CD4-positive, alpha-beta T cell treated with Interferon gamma for 1 hour (primary cell): ENCODE measurements at regions not wholly inside any gene's neighbourhood (a gene's known extent, or its start where the extent isn't known, plus 50 kb on each side); places are given as distances from the start of the nearest gene placed in this dataset.

Source experiments
- DNase-seq: peaks from one replicate; pipeline ENCODE4 v3.0.0-alpha.2; 2020

DNA sequence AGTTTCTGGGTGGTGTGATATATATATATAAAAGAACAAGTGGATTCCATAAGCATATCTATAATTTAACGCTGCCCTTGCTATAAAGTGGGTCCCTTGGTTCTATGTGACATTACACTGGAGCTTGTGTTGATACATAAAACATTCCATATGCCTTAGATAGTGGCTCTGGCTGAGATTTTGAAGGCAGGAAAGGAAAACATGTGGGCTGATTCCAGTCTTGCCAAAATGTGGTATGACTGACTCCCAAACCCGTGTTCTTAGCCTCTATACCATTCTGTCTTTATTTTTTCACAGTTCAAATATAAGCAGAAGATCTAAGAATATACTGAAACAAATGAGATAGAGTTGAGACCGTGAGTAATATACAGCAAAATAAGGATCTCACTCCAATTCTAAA lies 522.8 kb upstream of the LRRC4C start:
- DNase-seq, result no peak

DNA sequence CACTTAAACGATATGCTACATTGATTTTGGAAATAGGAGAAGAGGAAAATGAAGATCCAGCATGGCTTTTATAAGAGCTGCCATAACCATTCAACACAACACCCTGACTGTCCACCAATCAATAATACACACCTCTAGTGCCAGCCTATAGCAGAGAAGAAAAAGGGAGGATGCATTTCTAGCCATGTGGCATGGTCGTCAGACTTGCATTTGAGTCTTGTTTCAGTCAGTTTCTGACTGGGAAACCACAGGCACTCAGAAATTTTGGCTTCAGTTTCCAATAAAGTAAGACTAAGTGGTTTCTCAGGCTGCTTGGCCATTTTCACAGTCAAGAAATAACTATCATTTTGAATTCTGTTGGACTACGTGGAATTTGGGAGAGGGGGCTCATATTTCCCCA lies 523.5 kb upstream of the LRRC4C start:
- no peak for DNase-seq

DNA sequence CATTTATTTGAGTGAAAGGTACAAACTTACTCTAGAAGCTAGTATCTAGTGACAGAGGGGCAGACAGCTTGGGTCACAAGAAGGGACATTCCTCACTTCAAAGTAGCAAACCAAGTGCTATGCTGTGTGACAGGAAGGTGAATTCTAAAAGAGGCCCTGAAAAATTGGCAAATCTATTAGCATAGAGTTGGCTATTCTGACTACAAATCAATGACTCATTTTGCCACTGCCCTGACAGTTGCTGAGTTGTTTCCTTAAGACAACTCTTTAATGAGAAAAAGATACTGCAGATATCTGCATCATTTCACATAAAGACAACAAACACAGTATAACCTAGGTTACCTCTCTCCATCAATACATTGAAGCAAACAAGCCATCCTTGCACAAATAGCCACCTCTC lies 524.0 kb upstream of the LRRC4C start:
- DNase-seq, result no peak

DNA sequence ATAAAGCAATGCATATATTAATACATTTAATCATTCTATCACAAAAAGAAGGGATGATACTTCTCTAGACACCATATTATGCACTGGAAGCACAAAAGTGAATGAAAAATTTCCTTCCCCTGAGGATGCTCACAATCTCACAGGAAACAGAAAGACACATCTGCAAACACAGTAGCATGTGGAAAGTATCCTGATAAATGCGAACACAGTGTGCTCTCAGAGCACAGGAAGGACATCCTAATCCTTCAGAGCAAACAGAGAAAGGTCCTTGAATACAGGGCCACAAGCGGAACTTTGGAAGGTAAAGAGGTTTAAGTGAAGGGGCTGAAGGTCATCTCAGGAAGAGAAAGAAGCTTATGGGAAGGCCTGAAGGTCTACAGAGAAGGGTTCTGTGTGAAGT lies 524.6 kb upstream of the LRRC4C start:
- DNase-seq, result no peak

DNA sequence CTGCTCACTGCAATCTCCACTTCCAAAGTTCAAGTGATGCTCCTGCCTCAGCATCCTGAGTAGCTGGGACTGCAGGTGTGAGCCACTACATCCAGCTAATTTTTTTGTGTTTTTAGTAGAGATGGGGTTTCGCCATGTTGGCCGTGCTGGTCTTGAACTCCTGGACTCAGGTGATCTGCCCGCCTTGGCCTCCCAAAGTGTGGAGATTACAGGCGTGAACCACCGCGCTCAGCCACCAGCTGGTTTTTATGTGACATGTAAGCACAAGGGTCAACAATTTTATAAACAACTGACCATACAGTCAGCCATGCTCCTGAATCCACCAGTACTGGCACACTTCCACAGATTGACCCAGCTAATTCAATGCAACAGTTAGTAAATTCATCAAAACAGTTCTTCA lies 526.3 kb upstream of the LRRC4C start:
- DNase-seq, result no peak

DNA sequence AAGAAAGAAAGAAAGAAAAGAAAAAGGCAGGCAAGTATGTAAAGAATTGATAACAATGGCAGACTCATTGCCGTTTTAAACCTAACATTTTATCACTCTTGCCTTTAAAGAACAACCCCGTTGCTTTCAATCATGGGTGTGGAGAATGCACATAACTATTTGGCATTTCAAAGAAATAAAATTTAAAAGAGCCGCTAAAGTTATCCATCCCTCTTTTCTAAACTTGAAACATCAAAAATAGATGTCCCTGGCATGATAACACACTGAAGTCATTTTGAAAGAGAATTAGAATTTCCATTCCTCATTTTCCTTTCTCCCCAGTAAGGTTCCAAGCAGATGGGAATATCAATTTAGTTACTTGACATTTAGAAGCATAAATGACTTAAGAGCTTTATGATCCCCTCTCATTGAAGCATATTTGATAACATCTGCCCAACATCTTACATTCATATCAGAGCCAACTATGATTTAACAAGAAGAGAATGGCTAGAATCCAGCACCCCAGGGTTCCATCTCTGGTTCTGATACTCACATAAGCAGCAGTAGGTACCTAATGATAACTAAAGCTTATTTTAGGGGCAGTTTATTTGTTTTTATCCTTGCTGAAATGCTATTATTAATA lies 529.6 kb upstream of the LRRC4C start:
- DNase-seq, result no peak

DNA sequence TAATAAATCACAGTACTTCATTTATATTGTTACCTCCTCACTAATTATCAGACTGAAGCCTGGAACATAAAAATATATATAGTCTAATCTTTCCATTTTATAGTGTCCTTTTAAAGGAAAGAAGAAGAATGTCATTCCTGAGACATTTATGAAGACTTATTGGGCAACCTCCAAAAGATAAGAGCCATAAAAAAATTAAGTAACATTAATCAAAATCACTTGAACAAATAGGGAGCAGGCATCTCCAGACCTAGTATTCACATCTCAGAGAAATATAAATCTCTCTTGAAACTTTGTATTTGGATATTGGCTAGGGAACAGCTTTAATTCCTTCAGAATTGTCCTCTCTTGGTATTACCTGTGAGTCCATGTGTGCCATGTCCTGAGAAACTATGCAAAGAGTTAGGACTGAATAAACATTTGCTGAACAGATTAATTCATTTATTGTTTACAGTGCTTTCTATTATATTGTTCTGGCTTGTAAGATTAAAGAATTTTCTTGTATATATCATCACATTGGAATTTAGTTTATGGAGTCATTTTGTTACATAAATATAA lies 530.5 kb upstream of the LRRC4C start:
- DNase-seq, result no peak

DNA sequence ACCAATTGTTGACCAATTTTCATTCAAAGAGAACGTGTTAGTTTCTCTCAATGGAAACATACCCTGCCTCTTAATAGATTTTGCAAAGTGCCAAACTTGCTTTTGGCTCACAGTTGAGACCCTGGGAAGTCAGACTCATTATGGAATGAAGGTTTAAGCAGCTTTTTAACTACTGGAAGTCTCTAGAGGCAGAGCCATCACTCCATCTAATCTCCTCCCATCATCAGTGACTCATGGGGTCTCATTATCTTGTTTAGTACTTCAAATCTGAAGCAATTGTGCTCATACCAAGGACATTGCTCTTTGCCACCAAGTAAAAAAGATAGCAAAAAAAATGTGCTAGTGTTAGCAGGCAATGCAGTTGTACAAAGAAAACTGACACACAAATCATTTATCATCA lies 537.1 kb upstream of the LRRC4C start:
- DNase-seq, result no peak

DNA sequence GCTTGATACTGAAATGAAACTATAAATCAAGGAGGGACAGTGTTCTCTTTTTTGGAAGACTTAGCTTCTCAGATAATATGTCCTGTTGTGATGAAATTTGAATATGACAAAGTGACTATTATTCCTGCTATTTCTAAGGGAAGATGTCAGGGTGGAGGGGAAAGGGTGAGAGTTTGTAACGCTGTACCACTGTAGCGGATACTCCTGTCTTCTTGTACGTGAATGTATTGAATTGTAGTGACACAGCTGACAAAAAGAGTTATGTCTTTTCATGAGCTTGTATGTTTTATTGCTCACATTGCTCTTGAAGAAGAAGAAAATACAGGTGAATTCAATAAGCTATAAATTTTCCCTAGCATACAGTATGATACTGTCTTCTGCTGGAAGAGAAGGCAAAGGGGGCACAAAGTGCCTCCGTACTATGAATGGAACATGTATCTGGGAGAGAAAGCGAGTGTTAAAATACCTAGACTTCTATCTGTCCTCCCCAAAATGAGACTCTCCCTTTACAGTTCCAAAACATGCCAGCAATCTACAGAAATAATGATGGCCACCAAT lies 538.5 kb upstream of the LRRC4C start:
- DNase-seq, result no peak

DNA sequence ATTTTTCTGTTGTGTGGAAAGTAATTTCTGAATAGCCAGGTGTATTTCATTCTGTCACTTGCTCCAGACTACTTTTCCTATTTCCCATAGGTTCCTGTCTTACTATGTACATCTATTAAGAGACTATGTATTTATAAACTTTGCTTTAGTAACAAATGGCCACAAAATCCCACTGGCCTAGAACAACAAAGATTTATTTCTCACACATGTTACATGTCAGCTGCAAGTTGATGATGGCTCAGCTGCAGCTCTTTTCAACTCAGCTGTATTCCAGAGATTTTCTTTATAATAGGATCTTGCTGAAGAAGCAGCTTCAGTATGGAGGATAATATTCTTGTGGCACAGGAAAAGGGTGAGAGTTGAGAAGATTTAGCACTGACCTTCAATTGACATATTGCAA lies 539.6 kb upstream of the LRRC4C start:
- no peak for DNase-seq

DNA sequence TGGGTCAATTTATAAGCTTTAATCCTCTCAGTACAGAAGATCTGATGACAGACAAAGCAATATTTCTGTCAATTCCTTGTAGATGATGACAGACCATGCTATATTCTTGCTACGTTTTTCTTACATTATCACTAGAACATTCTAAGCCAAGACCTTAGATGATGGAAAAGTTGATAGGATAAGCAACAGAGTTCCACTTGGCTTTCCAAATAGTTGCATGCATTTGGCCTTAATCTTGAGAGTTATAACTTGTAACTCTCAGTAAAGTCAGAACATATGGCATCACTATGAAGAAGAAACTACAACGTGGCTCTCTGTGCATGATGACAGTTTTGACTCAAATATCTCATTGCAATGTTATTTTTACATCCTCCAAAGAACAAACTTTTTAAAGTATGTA lies 544.3 kb upstream of the LRRC4C start:
- DNase-seq, result no peak

DNA sequence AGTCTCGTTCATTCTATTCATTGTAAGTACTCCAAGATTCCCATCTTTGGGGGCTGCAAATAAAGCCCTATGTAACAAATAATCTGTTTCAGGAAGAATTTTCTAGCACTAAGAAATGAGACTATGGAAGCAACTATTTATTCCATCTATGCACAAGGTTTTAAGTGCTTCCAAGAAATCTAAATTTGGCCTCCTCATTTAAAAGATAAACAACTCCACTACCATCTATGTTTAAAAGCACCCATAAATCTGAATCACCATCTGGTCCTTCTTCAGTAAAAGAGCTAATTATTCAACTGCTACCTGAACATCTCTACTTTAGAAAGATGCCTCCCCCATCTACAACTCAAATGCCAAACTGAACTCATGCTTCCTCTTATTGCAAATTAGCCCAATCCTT lies 547.3 kb upstream of the LRRC4C start:
- no peak for DNase-seq

DNA sequence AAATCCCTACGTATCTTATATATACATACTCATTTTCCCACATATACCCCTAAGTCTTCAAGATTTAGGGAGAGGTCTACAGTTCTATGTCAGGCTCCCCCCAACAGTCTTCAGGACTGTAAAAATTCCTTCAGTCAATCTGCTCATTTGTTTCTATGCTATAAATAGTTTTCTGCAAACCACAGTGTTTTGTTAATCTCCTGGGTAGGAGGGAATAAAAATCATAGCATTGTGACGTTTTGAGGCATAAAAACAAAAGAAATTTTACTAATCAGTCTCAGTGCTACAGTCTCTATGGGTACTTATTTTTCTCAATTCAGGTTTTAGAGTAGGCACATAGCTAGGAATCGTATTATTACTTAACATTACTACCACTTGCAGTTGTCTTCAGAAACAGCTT lies 552.8 kb upstream of the LRRC4C start:
- no peak for DNase-seq

DNA sequence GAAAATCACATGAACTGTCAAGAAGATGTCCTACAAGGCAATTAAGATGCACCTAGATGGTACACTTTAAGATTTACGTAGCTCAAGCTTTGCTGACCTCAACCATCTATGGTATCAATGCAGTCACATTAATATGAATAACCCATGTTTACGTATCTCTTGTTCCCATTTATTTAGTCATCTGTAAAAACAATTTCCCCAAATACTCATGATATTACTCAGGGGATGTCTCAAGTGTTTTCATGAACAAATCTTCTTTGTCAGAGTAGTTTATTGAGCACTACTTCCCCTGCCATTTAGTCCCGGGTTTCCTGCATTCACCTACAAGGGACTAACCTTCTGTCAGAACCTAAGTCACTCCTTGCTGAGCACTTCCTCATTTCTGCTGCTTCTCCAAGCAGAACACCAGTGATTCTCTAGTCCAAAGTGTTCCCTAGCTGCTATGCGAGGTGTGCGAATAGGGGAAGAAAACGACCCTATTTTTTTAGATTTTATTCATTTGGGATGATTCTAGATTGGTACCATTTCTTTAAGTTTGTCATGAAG lies 554.3 kb upstream of the LRRC4C start:
- DNase-seq, result no peak

DNA sequence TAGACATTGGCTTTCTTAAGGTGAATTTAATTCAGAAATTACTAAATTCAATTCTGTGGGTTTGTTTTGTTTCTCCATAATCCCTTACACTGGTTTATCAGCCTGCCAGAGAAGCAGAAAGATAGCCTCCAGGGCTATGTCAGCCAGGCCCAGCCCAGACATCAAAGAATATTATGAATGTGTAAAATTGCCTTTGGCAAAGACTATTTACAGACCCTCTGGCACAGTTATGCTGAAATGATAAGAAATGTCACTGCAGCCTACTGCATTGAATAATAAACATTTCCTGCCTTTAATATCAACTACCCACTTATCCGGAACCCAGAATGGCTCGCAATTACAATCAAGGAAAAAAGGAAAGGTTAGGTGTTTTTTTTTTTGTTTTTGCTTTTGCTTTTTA lies 562.5 kb upstream of the LRRC4C start:
- DNase-seq, result no peak

DNA sequence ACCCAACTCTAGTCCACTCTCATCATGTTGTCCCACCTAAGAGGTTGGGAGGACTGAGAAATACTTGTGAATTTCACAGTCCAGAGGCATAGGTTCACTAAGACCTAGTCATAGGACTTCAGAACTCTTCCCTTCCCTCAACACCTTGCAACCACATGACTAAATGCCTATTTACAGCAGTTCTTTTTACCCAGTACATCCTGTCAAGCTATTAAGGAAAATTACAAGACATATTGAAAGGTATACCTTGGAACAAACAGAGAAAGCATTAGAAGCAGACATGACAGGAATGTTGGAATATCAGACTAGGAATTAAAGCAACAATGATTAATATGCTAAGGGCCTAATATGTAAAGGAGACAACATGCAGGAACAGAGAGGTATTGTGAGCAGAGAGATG lies 563.8 kb upstream of the LRRC4C start:
- DNase-seq, result no peak

DNA sequence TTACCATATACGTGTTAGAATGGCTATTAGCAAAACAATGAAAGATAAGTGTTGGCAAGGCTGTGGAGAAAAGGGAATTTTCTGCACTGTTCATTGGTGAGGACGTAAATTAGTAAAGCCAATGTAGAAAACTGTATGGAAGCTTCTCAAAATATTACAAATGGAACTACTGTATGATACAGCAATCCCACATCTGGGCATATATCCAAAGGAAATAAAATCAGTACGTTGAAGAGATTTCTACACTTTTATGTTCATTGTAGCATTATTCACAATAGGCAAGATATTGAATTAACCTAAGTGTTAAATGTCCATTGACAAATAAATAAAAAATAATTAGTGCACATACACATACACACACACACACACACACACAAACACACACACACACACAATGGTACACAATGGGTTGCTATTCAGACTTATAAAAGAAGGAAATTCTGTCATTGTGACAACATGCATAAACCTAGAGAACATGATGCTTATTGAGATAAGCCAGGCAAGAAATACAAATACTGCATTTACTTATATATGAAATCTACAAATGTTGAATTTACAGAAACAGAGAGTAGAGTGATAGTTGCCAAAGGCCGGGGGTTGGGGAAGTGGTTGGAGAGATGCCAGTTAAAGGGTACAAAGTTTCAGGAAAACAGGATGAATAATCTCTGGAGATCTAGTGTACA lies 565.8 kb upstream of the LRRC4C start:
- no peak for DNase-seq

DNA sequence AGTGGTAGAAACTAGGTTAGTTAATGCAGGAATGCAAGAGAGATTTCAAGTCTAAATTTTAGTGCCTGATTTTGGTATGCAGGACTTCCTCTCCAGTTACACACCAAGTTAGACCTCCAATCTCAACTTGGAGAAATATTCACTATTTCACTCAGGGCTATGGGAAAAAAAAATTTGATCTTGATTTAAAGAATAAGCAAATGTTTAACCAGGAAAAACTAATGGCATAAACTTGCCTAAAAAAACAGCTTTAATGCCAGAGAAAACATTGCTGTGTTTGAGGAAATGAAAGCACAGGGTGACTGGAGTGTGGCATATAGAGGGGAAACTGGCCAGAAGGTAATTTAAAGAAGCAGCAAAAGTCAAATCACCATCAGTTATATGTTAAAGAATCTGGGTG lies 575.4 kb upstream of the LRRC4C start:
- DNase-seq, result no peak

DNA sequence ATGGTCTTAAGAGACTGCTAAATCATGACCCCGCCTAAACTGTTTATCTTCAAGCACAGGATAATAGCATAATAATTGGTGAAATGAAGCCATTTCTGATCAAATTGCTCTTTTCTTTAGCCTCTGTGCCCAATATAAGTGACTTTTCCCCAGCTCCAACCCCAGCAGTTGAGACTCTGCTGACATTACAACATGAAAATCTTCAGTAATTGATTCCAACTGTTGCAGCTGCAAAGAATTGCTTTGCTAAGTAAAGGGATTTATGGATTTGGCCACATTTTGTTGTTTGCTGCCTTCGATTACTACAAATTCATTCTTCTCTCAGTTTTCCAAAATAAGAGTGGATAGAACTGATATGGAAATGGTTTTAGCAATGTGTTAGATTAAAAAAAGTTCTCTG lies 576.7 kb upstream of the LRRC4C start:
- DNase-seq, result no peak

DNA sequence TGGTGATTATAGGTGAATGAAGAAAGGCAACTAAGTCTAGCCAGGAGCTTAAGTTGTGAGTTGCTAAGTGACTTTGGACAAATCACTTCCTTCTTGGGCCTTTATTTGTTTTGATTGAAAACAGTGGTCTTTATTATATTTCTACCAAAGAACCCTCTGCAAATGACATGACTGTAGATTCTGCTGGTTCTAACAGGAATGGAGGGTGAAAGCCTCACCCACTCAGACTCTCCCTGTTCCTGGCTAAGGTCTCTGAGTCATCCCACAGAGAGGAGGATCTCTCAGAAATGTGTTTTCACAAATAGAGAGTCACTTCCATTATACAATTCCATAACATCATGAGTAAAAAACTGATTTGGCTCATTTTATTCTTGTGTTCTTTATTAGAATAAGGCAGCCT lies 583.9 kb upstream of the LRRC4C start:
- DNase-seq, result no peak

DNA sequence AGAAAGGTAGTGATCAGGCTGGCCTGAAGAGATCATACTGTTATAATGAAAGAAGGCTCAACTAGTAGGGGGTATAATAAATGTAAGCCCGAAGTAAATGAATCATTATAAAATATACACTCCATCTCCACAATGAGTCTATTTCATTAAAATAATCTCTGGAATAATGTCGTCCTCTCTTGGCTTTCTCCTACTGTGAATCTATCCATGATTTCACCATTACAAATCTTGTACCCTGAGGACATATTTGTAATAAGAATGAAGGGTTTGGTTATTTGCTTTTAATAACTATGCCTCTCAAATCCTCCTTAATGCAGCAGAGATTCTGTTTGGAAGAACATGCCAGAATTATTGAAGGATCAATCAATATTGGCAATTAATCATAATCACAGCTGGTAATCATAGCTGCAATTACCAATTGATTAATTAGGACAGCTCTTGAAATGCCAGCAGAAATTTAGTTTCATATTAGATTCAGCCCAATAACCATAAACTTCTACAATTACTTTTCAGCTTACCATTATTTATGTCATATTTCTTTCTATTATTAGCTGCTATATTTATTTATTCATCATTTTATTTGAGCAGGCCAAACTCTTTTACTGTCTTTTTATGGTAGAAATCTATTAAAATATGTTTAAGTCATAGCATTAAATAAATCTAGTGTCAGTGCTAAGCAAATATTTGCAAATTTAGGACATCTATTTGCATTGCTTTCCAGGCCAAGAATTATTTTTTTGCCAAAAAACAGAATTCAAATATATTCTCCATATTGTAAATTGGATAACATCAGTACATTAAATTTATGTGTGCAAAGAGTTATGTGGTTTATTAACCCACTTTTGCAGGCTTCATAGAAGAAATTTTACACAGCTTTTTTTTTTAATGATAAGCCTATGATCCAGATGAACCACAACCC lies 588.4 kb upstream of the LRRC4C start:
- no peak for DNase-seq

DNA sequence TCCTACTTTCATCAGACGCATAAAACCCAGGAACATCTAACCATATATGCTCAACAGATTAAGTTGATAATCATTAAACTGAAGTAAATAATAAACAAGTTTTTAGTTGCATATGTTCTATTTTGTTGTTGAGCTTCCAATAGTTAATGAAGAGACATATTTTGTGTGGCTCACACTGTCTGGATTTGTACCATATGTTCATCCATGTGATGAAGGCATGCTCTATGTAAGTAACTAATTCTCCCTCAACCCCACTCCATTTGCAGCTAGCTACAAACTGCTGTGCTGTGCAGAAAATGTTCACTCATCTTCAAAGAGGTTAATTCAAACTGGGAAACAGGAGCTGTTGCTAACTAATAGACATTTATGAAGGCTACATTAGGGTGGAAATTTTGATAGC lies 589.7 kb upstream of the LRRC4C start:
- no peak for DNase-seq

DNA sequence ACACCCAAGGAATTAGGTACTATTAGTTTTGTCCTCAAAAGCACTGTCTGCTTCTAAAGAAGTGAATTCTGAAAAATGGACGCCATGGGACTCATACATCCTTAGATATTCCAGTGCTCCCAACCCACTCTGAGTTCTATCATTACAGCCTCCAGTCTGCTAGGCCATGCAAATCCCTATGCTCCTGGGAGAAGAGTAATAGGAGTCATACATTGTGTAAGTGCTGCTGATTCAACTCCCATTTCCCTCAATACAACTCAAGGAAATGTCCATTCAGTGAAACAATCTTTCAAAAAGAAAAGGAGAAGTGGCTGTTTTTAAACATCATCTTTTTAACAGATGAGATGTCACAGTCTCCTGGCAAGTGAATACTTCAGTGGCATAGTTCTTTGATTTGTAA lies 590.2 kb upstream of the LRRC4C start:
- no peak for DNase-seq
